Heart left ventricle (tissue), 13 donors: ENCODE measurements at regions not wholly inside any gene's neighbourhood (a gene's known extent, or its start where the extent isn't known, plus 50 kb on each side); places are given as distances from the start of the nearest gene placed in this dataset.

Source experiments
- POLR2A ChIP-seq, 2 donors: fragments of 450-650 bp; IDR thresholded peaks; one replicate each; pipeline ENCODE4 v1.6.1; 2017; ENCODE audit warnings: antibody characterized with exemption in 2 of 2, mild to moderate bottlenecking in 2 of 2, moderate library complexity in 2 of 2
- TF ChIP-seq, protein P1 (sequence below), 12 donors: fragments of 200-600 bp; sonication (generic) in 4 of 12; IDR thresholded peaks; one replicate each; pipeline versions ENCODE4 v1.5.0 to v1.8.0; 2018 to 2022; ENCODE audit warnings: antibody characterized with exemption in 12 of 12, mild to moderate bottlenecking in 5 of 12
- donor health status: ischemic (EF 13 %, LVEDD 7.1; RV severe dilation, severe dysfunction).
- donor health status: DM: no; HTN: yes; CAD: no.
- donor health status: DM: no; HTN: no; CAD: no.
- donor health status: ischemic (EF 25% LVEDD 6.9; RV normal size, moderate dysfunction).
- donor health status: ischemic (EF 25% LVEDD 5.7; RV mildly dilated, moderate dysfunction).
- donor health status: ischemic (EF 35%, LVEDD 5.7; RV mildly dilated, moderate dysfunction).
- donor health status: nonischemic (EF 11% LVEDD 7.7; RV severe dilation, severe dysfunction).
- donor health status: DM: yes; HTN: yes; CAD: no.
- donor health status: PGD.
- donor health status: ischemic (EF 29% LVEDD 5.4; RV normal size, mild dysfunction).
- donor health status: nonischemic (EF 23%, LVEDD 6.1; RV moderate dilation, normal function).

DNA sequence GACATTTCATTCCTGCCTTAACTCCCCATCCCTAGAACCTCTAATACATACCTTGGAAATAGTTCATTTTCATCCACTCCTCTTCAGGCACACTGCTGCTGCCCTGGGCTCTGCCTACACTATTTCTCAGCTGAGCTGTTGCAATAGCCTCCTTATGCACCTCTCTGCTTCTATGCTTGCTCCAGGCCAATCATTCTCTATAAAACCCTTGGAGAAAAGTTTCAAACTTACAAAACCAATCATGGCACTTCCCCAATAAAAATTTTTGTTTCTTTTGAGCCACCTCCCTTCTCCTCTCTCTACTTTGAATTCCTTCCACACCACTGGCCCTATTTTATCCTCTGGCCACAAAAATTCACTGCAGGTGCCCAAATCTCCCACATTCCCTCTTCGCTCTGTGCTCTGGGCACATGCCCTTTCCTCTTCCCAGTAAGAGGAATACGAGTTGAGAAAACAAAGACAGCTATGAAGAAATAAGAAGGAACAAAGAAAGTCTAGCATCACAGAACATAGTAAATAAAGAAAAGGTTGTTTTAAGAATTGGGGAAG, 301.4 kb downstream of the ELAVL2 start:
- TF ChIP-seq, protein P1, sequence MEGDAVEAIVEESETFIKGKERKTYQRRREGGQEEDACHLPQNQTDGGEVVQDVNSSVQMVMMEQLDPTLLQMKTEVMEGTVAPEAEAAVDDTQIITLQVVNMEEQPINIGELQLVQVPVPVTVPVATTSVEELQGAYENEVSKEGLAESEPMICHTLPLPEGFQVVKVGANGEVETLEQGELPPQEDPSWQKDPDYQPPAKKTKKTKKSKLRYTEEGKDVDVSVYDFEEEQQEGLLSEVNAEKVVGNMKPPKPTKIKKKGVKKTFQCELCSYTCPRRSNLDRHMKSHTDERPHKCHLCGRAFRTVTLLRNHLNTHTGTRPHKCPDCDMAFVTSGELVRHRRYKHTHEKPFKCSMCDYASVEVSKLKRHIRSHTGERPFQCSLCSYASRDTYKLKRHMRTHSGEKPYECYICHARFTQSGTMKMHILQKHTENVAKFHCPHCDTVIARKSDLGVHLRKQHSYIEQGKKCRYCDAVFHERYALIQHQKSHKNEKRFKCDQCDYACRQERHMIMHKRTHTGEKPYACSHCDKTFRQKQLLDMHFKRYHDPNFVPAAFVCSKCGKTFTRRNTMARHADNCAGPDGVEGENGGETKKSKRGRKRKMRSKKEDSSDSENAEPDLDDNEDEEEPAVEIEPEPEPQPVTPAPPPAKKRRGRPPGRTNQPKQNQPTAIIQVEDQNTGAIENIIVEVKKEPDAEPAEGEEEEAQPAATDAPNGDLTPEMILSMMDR (IDR thresholded peaks at IDR 0.05), result no peak
- no peak for TF ChIP-seq POLR2A (IDR thresholded peaks at IDR 0.05)
